ENCODE measurements at regions not wholly inside any gene's neighbourhood (a gene's known extent, or its start where the extent isn't known, plus 50 kb on each side); places are given as distances from the start of the nearest gene placed in this dataset.

DNA sequence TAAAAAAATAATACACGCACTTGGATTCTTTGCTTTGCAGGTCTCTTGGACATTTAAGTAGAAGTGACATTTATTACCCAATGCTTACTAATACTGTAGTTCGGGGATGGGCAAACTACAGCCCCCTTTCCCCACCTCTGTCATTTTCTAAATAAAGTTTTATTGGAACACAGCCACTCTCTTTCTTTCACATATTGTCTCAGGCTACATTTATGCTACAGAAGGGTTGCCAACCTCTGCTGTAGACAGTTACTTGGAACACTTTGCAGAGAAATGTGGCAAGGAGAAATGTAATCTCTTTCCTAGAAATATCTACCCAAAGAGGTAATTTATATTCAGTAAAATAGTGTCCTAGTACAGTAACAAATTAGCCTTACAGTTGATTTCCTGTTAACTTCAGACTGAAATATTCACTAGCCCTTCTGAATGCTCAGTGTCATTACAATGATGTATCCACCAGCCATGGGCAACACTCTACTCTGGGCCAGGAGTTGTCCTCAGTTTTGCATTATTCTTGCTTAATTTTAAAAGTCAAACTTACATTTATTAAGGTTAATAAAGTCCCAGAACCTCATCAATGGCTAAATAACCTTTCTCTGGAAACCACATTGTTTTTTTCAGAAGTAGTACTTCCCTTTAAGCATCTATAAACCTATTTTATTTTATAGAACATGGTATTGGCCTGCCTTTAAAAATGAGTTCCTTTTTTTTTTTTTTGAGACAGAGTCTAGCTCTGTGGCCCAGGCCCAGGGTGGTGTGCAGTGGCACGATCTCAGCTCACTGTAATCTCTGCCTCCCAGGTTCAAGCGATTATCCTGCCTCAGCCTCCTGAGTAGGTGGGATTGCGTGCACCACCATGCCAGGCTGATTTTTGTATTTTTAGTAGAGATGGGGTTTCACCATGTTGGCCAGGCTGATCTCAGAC lies 269.6 kb upstream of the AMIGO2 start:
- H3K4me3 ChIP-seq = no peak overlapping the region
- H3K27ac ChIP-seq = no peak overlapping the region
- intact Hi-C loops (cut with DNase I) = no loop called here
- TF ChIP-seq, protein P1, sequence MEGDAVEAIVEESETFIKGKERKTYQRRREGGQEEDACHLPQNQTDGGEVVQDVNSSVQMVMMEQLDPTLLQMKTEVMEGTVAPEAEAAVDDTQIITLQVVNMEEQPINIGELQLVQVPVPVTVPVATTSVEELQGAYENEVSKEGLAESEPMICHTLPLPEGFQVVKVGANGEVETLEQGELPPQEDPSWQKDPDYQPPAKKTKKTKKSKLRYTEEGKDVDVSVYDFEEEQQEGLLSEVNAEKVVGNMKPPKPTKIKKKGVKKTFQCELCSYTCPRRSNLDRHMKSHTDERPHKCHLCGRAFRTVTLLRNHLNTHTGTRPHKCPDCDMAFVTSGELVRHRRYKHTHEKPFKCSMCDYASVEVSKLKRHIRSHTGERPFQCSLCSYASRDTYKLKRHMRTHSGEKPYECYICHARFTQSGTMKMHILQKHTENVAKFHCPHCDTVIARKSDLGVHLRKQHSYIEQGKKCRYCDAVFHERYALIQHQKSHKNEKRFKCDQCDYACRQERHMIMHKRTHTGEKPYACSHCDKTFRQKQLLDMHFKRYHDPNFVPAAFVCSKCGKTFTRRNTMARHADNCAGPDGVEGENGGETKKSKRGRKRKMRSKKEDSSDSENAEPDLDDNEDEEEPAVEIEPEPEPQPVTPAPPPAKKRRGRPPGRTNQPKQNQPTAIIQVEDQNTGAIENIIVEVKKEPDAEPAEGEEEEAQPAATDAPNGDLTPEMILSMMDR (IDR thresholded peaks at IDR 0.05) = no peak
- H3K27me3 ChIP-seq = no peaks in the 10 kb centered on the region
- no peak overlapping the region for H3K9ac ChIP-seq (ENCODE audit: low read depth in 2 of 2, low read length in 2 of 2)
- H3K9me3 ChIP-seq = no peaks in the 10 kb centered on the region
- no peaks in the 10 kb centered on the region for H3K36me3 ChIP-seq
- DNase-seq = no peak
- no peaks in the 10 kb centered on the region for H3K4me1 ChIP-seq

DNA sequence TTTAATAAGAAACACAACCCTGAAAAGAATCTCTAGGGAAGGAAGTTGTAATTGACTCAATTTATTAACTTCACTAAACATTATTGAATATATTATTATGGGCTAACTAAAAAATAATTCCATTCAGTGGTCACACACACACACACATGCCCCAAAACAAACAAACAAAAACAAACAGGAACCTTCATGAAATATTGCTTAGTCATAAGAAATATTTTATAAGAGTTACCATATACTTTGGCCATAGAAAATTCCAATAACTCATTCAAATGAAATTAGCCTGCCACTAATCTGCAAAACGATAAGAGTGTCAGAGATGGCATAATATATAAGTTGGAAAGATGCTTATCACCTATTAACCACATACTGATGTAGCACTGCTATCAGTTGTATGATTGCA lies 268.4 kb upstream of the AMIGO2 start:
- no peaks in the 10 kb centered on the region for H3K9me3 ChIP-seq
- DNase-seq = no peak
- TF ChIP-seq, protein P1 (IDR thresholded peaks at IDR 0.05) = no peak
- H3K36me3 ChIP-seq = no peaks in the 10 kb centered on the region
- no peak overlapping the region for H3K4me3 ChIP-seq
- H3K27ac ChIP-seq = no peak overlapping the region
- no peaks in the 10 kb centered on the region for H3K4me1 ChIP-seq
- intact Hi-C loops (cut with DNase I) = no loop called here
- no peak overlapping the region for H3K9ac ChIP-seq (ENCODE audit: low read depth in 2 of 2, low read length in 2 of 2)
- no peaks in the 10 kb centered on the region for H3K27me3 ChIP-seq

DNA sequence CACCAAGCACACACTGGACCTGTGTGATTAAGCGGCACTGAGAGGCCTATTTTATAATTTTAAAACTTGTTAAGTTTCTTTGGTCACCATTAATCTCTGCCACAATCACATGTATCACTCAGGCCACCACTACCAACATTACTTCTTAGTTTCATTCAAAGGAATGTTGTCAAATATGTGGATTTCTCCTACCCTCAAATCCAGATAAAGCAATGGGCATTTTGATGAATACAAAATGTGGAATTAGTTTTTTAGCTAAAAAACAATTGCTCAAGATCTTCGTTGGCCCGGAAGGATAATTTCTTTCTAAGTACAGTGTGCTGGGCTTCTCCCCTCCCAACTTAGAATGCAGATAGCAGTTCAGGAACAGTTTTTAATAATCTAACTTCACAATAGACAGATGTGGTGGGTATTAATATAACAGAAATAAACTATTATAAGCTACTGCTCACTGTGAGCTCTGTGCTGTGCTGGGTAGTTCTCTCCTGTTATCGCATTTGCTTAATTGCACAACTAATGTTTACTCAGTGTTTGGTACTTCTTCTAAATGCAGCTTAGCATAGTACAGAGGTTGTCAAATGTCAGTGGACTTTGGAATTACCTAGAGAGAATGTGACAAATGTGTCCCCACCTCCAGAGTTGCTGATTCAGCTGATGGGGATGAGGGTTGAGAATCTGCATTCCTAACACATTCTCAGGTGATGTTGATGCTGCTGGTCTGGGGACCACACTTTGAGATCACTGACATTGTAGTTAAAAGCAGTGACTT lies 266.7 kb upstream of the AMIGO2 start:
- Histone ChIP-seq H3K4me3 (no peak overlapping the region), H3K9me3 (no peaks in the 10 kb centered on the region), H3K4me1 (no peaks in the 10 kb centered on the region), H3K27me3 (no peaks in the 10 kb centered on the region), H3K9ac (ENCODE audit: low read depth in 2 of 2, low read length in 2 of 2) (no peak overlapping the region), H3K27ac (no peak overlapping the region), H3K36me3 (no peaks in the 10 kb centered on the region)
- no peak for DNase-seq
- intact Hi-C loops (cut with DNase I) = no loop called here
- TF ChIP-seq, protein P1 (IDR thresholded peaks at IDR 0.05) = no peak

DNA sequence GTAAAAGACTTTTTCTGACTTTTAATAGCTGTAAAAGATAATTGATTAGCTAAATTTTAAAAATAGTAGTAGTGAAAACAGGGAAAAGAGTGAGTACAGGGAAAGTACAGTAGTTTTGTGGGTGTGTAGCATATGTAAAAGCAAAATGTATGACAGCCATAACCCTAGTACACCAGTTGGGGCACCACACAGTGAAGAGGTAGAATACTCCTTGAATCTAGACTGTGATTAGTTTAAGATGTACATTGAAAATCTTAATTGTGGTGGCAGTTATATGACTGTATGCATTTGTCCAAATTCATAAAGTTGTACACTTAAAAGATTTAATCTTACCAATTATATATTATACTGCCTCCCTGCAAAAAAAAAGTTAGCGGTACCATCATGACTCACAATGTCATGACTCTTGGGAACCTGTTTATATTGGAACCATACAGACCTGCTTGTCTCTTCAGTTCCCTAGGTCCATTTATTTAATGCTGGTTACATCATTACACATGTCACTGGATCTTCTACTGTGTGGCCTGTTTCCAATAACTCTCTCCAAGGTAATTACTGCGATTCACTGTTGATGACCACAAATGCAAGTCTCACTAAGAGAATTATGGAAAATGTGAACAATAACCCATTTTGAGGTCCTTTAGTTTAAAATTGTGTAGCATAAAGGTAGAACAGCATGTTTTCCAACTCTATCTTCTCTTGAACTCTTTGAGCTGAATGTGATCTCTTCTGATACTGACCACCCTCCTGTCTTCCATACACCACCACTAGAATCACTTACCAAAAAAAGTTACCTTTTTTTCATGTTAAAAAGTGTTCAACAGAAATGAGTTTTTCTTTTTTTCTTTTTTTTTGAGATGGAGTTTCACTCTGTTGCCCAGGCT lies 264.2 kb upstream of the AMIGO2 start:
- H3K36me3 ChIP-seq = no peaks in the 10 kb centered on the region
- TF ChIP-seq, protein P1 (IDR thresholded peaks at IDR 0.05) = no peak

DNA sequence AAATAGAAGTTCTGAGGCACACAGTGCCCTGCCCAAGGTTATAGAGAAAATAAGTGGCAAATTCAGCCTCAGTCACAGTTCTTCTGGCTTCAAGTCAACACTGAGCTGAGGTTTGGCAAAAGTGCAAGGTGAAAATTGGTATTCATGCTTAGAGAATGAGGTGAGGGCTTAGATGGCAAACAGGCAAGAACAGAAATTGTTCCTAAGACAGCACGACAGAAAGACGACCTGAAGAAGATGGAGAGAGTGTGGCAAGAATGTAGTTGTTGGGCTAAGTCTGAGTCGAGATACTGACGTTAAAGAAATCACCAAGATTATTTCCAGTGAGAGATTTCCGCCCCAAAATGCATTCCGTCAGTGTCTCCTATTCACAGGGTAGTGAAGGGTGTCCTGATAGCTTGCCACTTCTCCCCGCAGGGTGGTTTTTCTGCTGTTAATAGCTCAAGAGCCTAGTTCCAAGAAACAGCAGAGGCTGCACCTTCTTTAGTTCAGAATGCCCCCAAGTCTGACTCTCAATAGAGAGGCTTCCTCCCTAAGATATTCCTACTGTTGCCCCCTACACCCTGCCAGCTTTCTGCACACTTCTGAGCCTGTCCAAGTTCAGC lies 260.8 kb upstream of the AMIGO2 start:
- Histone ChIP-seq H3K4me1 (no peaks in the 10 kb centered on the region), H3K9me3 (no peaks in the 10 kb centered on the region), H3K27ac (no peak overlapping the region), H3K36me3 (no peaks in the 10 kb centered on the region), H3K27me3 (no peaks in the 10 kb centered on the region), H3K4me3 (no peak overlapping the region), H3K9ac (ENCODE audit: low read depth in 2 of 2, low read length in 2 of 2) (no peak overlapping the region)
- intact Hi-C loops (cut with DNase I) = no loop called here
- TF ChIP-seq, protein P1 (IDR thresholded peaks at IDR 0.05) = no peak
- no peak for DNase-seq

More for the DNA sequence above, 264.2 kb upstream of the AMIGO2 start:
- Histone ChIP-seq H3K9ac (ENCODE audit: low read depth in 2 of 2, low read length in 2 of 2) (no peak overlapping the region), H3K4me1 (no peaks in the 10 kb centered on the region), H3K4me3 (no peak overlapping the region), H3K9me3 (no peaks in the 10 kb centered on the region), H3K27me3 (no peaks in the 10 kb centered on the region), H3K27ac (no peak overlapping the region)
- intact Hi-C loops (cut with DNase I) = no loop called here
- no peak for DNase-seq

Data from colonic mucosa (tissue), 4 donors.